ENCODE measurements at regions not wholly inside any gene's neighbourhood (a gene's known extent, or its start where the extent isn't known, plus 50 kb on each side); places are given as distances from the start of the nearest gene placed in this dataset.

DNA sequence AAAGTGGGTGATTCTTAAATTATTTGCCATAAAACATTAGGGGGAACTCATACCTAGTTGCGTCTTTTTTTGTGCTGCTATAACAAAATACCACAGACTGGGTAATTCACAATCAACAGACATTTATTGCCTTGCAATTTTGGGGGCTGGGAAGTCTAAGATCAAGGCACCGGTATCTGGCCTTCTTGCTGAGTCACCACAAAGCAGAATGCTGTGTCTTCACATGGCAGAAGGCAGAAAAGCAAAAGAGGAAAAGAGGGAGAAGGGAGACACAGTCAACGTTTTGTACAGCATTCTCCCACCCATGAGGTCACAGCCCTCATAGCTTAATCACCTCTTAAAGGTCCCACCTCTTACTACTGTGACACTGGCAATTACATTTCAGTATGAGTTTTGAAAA, 291.0 kb downstream of the CHRM3 start:
- Histone ChIP-seq H3K27me3 (ENCODE audit: insufficient read depth) (no peaks in the 10 kb centered on the region), H3K27ac (ENCODE audit: low read depth) (no peak overlapping the region), H2AFZ (no peak overlapping the region), H3F3A (replicated peaks; ENCODE audit: low read depth) (no peaks in the 10 kb centered on the region), H3K4me3 (no peak overlapping the region), H3K79me2 (replicated peaks; ENCODE audit: insufficient read depth) (no peaks in the 10 kb centered on the region), H3K4me1 (ENCODE audit: insufficient read depth) (peaks cover 25% of the 10 kb centered on the region), H4K20me1 (replicated peaks; ENCODE audit: insufficient read depth) (no peaks in the 10 kb centered on the region), H3K36me3 (ENCODE audit: insufficient read depth) (no peaks in the 10 kb centered on the region), H3K4me2 (no peak overlapping the region), H3K9me2 (ENCODE audit: insufficient read depth) (no peaks in the 10 kb centered on the region; the same call in 1 of the 2 replicates)
- DNase-seq (ENCODE audit: low spot score) (no peak), ATAC-seq (no peak)
- H3K27me3 Mint-ChIP-seq (ENCODE audit: insufficient read depth, low read depth, poor library complexity), result no peaks in the 10 kb centered on the region
- H3K36me3 Mint-ChIP-seq (ENCODE audit: low read depth), result no peaks in the 10 kb centered on the region
- H3K9me3 Mint-ChIP-seq, result no peaks in the 10 kb centered on the region
- peaks cover 28% of the 10 kb centered on the region for H3K4me1 Mint-ChIP-seq
- no peak overlapping the region for H3K4me3 Mint-ChIP-seq
- TF ChIP-seq POLR2AphosphoS5 (IDR thresholded peaks at IDR 0.05; ENCODE audit: low read depth) (no peak), NANOG (IDR thresholded peaks at IDR 0.05; ENCODE audit: borderline replicate concordance) (no peak), EZH2 (IDR thresholded peaks at IDR 0.05; ENCODE audit: low read depth, unreplicated experiment) (no peak), EZH2phosphoT487 (IDR thresholded peaks at IDR 0.05; ENCODE audit: unreplicated experiment) (no peak), CREB1 (CRISPR knock-in tag; IDR thresholded peaks at IDR 0.05; ENCODE audit: low read depth) (no peak)
- TF ChIP-seq, protein P1, sequence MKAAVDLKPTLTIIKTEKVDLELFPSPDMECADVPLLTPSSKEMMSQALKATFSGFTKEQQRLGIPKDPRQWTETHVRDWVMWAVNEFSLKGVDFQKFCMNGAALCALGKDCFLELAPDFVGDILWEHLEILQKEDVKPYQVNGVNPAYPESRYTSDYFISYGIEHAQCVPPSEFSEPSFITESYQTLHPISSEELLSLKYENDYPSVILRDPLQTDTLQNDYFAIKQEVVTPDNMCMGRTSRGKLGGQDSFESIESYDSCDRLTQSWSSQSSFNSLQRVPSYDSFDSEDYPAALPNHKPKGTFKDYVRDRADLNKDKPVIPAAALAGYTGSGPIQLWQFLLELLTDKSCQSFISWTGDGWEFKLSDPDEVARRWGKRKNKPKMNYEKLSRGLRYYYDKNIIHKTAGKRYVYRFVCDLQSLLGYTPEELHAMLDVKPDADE (IDR thresholded peaks at IDR 0.05), result no peak
- TF ChIP-seq, protein P2, sequence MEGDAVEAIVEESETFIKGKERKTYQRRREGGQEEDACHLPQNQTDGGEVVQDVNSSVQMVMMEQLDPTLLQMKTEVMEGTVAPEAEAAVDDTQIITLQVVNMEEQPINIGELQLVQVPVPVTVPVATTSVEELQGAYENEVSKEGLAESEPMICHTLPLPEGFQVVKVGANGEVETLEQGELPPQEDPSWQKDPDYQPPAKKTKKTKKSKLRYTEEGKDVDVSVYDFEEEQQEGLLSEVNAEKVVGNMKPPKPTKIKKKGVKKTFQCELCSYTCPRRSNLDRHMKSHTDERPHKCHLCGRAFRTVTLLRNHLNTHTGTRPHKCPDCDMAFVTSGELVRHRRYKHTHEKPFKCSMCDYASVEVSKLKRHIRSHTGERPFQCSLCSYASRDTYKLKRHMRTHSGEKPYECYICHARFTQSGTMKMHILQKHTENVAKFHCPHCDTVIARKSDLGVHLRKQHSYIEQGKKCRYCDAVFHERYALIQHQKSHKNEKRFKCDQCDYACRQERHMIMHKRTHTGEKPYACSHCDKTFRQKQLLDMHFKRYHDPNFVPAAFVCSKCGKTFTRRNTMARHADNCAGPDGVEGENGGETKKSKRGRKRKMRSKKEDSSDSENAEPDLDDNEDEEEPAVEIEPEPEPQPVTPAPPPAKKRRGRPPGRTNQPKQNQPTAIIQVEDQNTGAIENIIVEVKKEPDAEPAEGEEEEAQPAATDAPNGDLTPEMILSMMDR (conservative IDR thresholded peaks at IDR 0.05; ENCODE audit: low read depth in 2 of 2), result no peak
- H3K27ac Mint-ChIP-seq, result peak overlapping the region; percentile 77

DNA sequence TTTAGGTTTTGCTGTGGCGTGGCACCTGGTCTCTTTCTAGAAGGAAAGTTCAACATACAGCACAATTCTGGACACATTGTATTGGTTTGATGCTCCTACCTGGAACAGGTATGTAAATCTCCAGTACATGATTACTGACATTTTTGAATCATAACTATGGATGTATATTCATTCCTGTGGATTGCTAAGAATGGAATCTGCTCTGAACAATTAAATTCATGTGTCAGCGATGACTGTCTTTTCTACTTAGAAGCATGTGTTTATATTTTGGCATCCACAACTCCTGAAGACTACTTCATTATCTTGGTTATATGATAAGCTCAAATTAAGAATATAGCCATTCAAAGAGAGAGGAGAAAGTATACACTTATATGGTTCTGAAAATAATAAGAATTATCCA, 291.8 kb downstream of the CHRM3 start:
- H4K20me1 ChIP-seq (replicated peaks; ENCODE audit: insufficient read depth), result no peaks in the 10 kb centered on the region
- DNase-seq (ENCODE audit: low spot score), result no peak
- peaks cover 25% of the 10 kb centered on the region for H3K4me1 ChIP-seq (ENCODE audit: insufficient read depth)
- no peak overlapping the region for H2AFZ ChIP-seq
- no peak overlapping the region for H3K4me3 ChIP-seq
- H3K4me2 ChIP-seq, result no peak overlapping the region
- no peak for TF ChIP-seq EZH2 (IDR thresholded peaks at IDR 0.05; ENCODE audit: low read depth, unreplicated experiment)
- no peak for TF ChIP-seq EZH2phosphoT487 (IDR thresholded peaks at IDR 0.05; ENCODE audit: unreplicated experiment)
- TF ChIP-seq, protein P3, sequence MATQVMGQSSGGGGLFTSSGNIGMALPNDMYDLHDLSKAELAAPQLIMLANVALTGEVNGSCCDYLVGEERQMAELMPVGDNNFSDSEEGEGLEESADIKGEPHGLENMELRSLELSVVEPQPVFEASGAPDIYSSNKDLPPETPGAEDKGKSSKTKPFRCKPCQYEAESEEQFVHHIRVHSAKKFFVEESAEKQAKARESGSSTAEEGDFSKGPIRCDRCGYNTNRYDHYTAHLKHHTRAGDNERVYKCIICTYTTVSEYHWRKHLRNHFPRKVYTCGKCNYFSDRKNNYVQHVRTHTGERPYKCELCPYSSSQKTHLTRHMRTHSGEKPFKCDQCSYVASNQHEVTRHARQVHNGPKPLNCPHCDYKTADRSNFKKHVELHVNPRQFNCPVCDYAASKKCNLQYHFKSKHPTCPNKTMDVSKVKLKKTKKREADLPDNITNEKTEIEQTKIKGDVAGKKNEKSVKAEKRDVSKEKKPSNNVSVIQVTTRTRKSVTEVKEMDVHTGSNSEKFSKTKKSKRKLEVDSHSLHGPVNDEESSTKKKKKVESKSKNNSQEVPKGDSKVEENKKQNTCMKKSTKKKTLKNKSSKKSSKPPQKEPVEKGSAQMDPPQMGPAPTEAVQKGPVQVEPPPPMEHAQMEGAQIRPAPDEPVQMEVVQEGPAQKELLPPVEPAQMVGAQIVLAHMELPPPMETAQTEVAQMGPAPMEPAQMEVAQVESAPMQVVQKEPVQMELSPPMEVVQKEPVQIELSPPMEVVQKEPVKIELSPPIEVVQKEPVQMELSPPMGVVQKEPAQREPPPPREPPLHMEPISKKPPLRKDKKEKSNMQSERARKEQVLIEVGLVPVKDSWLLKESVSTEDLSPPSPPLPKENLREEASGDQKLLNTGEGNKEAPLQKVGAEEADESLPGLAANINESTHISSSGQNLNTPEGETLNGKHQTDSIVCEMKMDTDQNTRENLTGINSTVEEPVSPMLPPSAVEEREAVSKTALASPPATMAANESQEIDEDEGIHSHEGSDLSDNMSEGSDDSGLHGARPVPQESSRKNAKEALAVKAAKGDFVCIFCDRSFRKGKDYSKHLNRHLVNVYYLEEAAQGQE (IDR thresholded peaks at IDR 0.05; ENCODE audit: unreplicated experiment), result no peak
- no peak for TF ChIP-seq NANOG (IDR thresholded peaks at IDR 0.05; ENCODE audit: borderline replicate concordance)
- TF ChIP-seq, protein P2 (conservative IDR thresholded peaks at IDR 0.05; ENCODE audit: low read depth in 2 of 2), result no peak
- TF ChIP-seq ZNF114 (CRISPR knock-in tag; IDR thresholded peaks at IDR 0.05), result no peak
- H3K36me3 ChIP-seq (ENCODE audit: insufficient read depth), result no peaks in the 10 kb centered on the region
- no peaks in the 10 kb centered on the region for H3K27me3 Mint-ChIP-seq (ENCODE audit: insufficient read depth, low read depth, poor library complexity)
- ATAC-seq, result no peak
- H3K27ac ChIP-seq (ENCODE audit: low read depth), result no peak overlapping the region
- no peaks in the 10 kb centered on the region for H3K27me3 ChIP-seq (ENCODE audit: insufficient read depth)
- H3K36me3 Mint-ChIP-seq (ENCODE audit: low read depth), result no peaks in the 10 kb centered on the region
- H3F3A ChIP-seq (replicated peaks; ENCODE audit: low read depth), result no peaks in the 10 kb centered on the region
- H3K4me3 Mint-ChIP-seq, result no peak overlapping the region
- H3K4me1 Mint-ChIP-seq, result peaks cover 26% of the 10 kb centered on the region
- H3K27ac Mint-ChIP-seq, result no peak overlapping the region
- no peaks in the 10 kb centered on the region for H3K79me2 ChIP-seq (replicated peaks; ENCODE audit: insufficient read depth)
- H3K9me3 Mint-ChIP-seq, result no peaks in the 10 kb centered on the region
- H3K9me2 ChIP-seq (ENCODE audit: insufficient read depth), result no peaks in the 10 kb centered on the region; the same call in 1 of the 2 replicates

All from GM23338 (cell line).